Panc1 (cell line): ENCODE measurements at regions not wholly inside any gene's neighbourhood (a gene's known extent, or its start where the extent isn't known, plus 50 kb on each side); places are given as distances from the start of the nearest gene placed in this dataset.

Source experiments
- CTCF ChIP-seq: fragments of 450-650 bp; IDR thresholded peaks from 2 replicates; pipeline ENCODE4 v1.5.1; 2017; ENCODE audit warnings: mild to moderate bottlenecking
- POLR2AphosphoS5 ChIP-seq: IDR thresholded peaks from 2 replicates; pipeline ENCODE4 v1.6.1; 2012; ENCODE audit warnings: mild to moderate bottlenecking, low read depth, low read length, moderate library complexity
- REST ChIP-seq, 2 experiments: IDR thresholded peaks; 2 replicates each; pipeline ENCODE4 v1.6.1; 2011 to 2012; ENCODE audit warnings: low read depth in 2 of 2, control low read depth in 1 of 2, low read length in 1 of 2, mild to moderate bottlenecking in 1 of 2, moderate library complexity in 1 of 2; ENCODE audit not compliant: insufficient read depth in 1 of 2
- TCF7L2 ChIP-seq: IDR thresholded peaks from 2 replicates; pipeline ENCODE4 v1.6.1; 2011; ENCODE audit warnings: mild to moderate bottlenecking, low read depth, low read length, inconsistent platforms

GRCh38 chr14:105774001-105774400, 247.6 kb downstream of the TMEM121 start:
- TF ChIP-seq POLR2AphosphoS5 (no peak), CTCF (no peak), REST (IDR thresholded peaks at IDR 0.05; ENCODE audit: insufficient read depth in 1 of 2, low read depth in 2 of 2, low read length in 1 of 2) (no peak), TCF7L2 (no peak)
